Esophagus squamous epithelium (tissue), 4 donors: ENCODE measurements at regions not wholly inside any gene's neighbourhood (a gene's known extent, or its start where the extent isn't known, plus 50 kb on each side); places are given as distances from the start of the nearest gene placed in this dataset.

Source experiments
- POLR2A ChIP-seq, 4 donors: fragments of 450-650 bp; IDR thresholded peaks; one replicate each; pipeline ENCODE4 v1.6.1; 2017; ENCODE audit warnings: antibody characterized with exemption in 4 of 4, mild to moderate bottlenecking in 4 of 4, moderate library complexity in 3 of 4
- TF ChIP-seq, protein P1 (sequence below), 6 experiments: fragments of 450-650 bp in 4 of 6; fragments of 200-600 bp in 2 of 6; sonication (generic) in 2 of 6; IDR thresholded peaks; one replicate each; pipeline ENCODE4 v1.5.1; 2016 to 2019; ENCODE audit warnings: antibody characterized with exemption in 6 of 6, mild to moderate bottlenecking in 4 of 6, moderate library complexity in 4 of 6

DNA sequence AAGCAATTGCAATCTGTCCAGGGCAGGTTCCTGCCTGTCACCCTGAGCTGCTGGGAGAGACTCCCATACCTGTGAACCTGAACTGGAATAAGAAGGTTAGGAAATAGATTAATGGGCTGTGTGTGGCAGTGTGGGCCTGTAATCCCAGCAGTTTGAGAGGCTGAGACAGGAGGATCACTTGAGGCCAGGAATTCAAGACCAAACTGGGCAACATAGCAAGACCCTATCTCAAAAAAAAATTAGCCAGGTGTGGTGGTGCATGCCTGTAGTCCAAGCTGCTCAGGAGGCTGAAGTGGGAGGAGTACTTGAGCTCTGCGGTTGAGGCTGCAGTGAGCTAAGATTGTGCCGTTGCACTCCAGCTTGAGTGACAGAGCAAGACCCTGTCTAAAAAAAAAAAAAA is 127.7 kb upstream of the DSEL start:
- TF ChIP-seq, protein P1, sequence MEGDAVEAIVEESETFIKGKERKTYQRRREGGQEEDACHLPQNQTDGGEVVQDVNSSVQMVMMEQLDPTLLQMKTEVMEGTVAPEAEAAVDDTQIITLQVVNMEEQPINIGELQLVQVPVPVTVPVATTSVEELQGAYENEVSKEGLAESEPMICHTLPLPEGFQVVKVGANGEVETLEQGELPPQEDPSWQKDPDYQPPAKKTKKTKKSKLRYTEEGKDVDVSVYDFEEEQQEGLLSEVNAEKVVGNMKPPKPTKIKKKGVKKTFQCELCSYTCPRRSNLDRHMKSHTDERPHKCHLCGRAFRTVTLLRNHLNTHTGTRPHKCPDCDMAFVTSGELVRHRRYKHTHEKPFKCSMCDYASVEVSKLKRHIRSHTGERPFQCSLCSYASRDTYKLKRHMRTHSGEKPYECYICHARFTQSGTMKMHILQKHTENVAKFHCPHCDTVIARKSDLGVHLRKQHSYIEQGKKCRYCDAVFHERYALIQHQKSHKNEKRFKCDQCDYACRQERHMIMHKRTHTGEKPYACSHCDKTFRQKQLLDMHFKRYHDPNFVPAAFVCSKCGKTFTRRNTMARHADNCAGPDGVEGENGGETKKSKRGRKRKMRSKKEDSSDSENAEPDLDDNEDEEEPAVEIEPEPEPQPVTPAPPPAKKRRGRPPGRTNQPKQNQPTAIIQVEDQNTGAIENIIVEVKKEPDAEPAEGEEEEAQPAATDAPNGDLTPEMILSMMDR (IDR thresholded peaks at IDR 0.05): no peak
- TF ChIP-seq POLR2A (IDR thresholded peaks at IDR 0.05): no peak
